Uterus (tissue), 2 donors: ENCODE measurements at regions not wholly inside any gene's neighbourhood (a gene's known extent, or its start where the extent isn't known, plus 50 kb on each side); places are given as distances from the start of the nearest gene placed in this dataset.

Source experiments
- POLR2A ChIP-seq, 2 donors: fragments of 450-650 bp; IDR thresholded peaks; one replicate each; pipeline ENCODE4 v1.6.1; 2016; ENCODE audit warnings: antibody characterized with exemption in 2 of 2, mild to moderate bottlenecking in 1 of 2, moderate library complexity in 1 of 2
- TF ChIP-seq, protein P1 (sequence below), 4 experiments: fragments of 200-600 bp in 2 of 4; fragments of 450-650 bp in 2 of 4; sonication (generic) in 2 of 4; IDR thresholded peaks; one replicate each; pipeline ENCODE4 v1.5.1; 2016 to 2019; ENCODE audit warnings: antibody characterized with exemption in 4 of 4, mild to moderate bottlenecking in 2 of 4, moderate library complexity in 1 of 4

DNA sequence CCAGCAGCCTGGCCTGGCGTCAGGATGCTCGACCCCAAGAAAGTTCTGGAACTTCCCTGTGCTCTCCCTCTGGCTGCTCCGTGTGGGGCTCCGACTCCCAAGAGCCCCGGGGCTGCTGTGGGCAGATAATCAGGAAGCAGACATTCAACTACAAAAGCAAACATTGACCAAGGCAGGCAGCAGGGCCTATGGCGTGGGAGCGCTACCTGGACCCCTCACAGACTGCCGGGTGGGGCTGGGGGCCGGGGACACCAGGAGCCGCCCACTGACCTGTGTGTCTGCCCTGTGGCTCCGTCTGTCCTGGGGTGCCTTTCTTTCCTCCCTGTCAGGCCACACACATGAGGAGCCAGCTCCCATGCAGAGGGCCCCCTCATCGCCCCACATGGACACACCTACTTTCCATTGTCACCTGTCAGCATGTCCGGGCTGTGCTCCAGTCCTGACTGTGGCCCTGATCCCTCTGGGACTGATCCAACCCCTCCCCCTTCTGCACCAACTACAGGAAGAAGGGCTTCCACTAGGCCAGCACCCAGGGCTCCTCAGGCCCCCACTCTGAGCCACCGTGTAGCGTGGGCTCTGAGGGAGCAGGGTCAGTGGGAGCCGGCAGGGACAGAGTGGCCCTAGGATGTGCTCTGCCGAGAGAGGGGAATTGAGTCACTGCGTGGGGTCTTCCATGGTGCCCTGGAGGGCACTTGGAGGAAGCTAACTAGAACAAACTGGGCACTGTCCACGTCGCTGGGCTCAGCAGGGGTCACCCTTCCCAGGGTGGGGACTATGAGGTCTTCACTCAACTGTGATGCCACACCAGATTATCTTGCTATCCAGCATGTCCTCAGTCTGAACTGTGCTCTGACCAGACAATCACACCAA, 215.4 kb upstream of the C14orf180 start:
- TF ChIP-seq, protein P1, sequence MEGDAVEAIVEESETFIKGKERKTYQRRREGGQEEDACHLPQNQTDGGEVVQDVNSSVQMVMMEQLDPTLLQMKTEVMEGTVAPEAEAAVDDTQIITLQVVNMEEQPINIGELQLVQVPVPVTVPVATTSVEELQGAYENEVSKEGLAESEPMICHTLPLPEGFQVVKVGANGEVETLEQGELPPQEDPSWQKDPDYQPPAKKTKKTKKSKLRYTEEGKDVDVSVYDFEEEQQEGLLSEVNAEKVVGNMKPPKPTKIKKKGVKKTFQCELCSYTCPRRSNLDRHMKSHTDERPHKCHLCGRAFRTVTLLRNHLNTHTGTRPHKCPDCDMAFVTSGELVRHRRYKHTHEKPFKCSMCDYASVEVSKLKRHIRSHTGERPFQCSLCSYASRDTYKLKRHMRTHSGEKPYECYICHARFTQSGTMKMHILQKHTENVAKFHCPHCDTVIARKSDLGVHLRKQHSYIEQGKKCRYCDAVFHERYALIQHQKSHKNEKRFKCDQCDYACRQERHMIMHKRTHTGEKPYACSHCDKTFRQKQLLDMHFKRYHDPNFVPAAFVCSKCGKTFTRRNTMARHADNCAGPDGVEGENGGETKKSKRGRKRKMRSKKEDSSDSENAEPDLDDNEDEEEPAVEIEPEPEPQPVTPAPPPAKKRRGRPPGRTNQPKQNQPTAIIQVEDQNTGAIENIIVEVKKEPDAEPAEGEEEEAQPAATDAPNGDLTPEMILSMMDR (IDR thresholded peaks at IDR 0.05) = no peak
- TF ChIP-seq POLR2A (IDR thresholded peaks at IDR 0.05) = no peak
